GM10266 (cell line): ENCODE measurements at regions not wholly inside any gene's neighbourhood (a gene's known extent, or its start where the extent isn't known, plus 50 kb on each side); places are given as distances from the start of the nearest gene placed in this dataset.

ENCODE experiments used
- DNase-seq: peaks from one replicate; pipeline ENCODE4 v3.0.0; 2012; ENCODE audit errors: extremely low spot score
- TF ChIP-seq, protein P1 (sequence below): IDR thresholded peaks from 2 replicates; pipeline ENCODE4 v1.5.1; 2012; ENCODE audit warnings: mild to moderate bottlenecking, low read depth; ENCODE audit not compliant: control insufficient read depth, insufficient read depth; ENCODE audit errors: missing control alignments

DNA sequence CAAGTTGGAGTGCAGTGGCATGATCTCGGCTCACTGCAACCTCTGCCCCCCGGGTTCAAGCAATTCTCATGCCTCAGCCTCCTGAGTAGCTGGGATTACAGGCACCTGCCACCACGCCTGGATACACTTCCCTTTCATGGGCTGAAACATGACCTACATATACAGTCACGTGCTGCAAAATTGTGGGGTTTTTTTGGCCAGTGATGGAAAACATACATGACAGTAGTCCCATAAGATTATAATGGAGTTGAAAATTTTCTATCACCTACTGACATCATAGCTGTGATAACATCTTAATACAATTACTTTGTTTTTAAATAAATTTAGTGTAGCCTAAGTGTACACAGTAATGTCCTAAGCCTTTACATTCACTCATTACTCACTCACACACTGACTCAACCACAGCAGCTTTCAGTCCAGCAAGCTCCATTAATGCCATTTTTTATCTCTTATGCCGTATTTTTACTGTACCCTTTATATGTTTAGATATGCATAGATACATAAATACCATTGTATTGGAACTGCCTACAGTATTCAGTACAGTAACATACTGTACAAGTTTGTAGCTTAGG lies 79.9 kb upstream of the TMEM196 start:
- TF ChIP-seq, protein P1, sequence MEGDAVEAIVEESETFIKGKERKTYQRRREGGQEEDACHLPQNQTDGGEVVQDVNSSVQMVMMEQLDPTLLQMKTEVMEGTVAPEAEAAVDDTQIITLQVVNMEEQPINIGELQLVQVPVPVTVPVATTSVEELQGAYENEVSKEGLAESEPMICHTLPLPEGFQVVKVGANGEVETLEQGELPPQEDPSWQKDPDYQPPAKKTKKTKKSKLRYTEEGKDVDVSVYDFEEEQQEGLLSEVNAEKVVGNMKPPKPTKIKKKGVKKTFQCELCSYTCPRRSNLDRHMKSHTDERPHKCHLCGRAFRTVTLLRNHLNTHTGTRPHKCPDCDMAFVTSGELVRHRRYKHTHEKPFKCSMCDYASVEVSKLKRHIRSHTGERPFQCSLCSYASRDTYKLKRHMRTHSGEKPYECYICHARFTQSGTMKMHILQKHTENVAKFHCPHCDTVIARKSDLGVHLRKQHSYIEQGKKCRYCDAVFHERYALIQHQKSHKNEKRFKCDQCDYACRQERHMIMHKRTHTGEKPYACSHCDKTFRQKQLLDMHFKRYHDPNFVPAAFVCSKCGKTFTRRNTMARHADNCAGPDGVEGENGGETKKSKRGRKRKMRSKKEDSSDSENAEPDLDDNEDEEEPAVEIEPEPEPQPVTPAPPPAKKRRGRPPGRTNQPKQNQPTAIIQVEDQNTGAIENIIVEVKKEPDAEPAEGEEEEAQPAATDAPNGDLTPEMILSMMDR = no peak
- no peak for DNase-seq

DNA sequence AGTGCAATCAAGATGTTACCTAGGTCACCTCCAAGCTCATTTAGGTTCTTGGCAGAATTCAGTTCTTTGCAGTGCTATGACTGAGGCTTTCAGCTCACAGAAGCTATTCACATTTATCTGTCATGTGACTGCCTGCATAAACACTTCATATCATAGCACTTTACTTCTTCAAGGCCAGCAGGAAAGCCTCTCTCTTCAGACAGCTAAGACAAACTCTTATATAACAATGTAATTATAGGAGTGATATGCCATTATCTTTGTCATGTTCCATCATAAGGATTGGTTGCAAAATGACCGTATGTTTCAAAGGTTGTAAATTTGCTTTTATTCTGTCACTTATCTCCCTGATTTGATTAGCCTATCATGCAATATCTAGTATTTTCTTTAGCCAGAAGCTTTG lies 78.8 kb upstream of the TMEM196 start:
- DNase-seq = no peak
- TF ChIP-seq, protein P1 = no peak

DNA sequence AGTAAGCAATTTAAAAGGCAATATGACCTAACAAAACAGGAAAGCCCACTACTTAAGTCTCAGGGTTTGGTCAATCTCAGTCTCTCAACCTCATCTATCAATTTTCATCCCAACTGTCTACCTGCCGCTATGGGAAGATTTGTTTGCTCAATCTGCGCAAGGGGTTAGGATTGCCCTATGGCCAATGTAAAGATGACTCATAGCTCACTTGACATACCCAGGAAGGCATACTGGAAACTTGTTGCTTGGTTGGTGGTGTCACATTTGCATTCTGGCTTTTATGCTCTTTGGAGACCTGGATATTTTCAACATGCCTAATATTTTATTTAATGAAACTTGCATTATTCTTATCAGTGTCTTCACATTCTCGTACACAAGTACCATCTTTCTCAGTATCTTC lies 78.1 kb upstream of the TMEM196 start:
- no peak for DNase-seq
- TF ChIP-seq, protein P1 = no peak

DNA sequence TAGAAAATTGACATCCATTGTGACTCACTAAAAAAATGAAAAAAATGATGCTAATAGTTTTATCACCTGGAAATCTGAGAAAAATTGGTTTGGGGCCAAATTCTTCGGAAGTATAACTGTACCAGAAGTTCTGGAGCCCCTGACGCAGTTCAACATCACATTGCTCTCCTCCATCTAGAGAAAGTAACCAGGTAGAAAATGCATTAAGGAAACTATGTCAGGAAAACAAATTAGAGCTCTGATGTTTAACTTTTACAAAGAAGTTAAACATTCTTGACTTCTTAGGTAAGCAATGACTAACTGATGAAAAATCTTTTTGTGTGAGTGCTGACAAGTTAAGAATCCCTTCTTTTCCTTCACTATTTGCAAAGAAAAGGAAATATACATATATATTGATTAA lies 61.1 kb upstream of the TMEM196 start:
- TF ChIP-seq, protein P1 = no peak
- DNase-seq = no peak

DNA sequence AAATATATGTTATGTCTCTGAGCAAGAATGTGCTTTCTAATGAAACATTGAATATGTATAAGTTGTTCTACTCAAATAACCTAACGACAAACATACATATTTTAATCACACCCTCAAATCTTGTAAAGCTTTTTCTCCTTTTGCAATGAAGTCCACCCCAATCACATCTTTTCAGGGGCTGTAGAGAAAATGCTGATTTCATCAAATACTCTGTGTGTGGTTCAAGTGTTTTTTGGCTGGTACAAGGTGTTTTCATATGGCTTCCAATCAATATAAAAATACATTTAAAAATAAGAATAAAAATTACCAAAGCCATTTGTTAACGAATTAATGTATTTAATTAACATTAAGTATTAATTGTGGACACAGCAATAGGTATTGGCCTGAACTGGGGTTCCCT lies 57.2 kb upstream of the TMEM196 start:
- TF ChIP-seq, protein P1 = no peak
- DNase-seq = no peak
